ENCODE measurements at regions not wholly inside any gene's neighbourhood (a gene's known extent, or its start where the extent isn't known, plus 50 kb on each side); places are given as distances from the start of the nearest gene placed in this dataset.

- Histone ChIP-seq H2AFZ (ENCODE audit: low read length) (no peak overlapping the region), H3K14ac (ENCODE audit: insufficient read length) (no peak overlapping the region)
Measured at GRCh38 chr4:31674313-31674947, 954.3 kb downstream of the PCDH7 start.

More at GRCh38 chr4:31674313-31674947, 954.3 kb downstream of the PCDH7 start:
- H3K27ac ChIP-seq (ENCODE audit: low read depth, low read length), result no peak overlapping the region
- H2BK5ac ChIP-seq (ENCODE audit: low read depth, low read length), result no peak overlapping the region
- no peak overlapping the region for H4K5ac ChIP-seq (ENCODE audit: insufficient read length, low read depth, low read length)
- no peaks in the 10 kb centered on the region for H3K79me1 ChIP-seq (ENCODE audit: low read depth, low read length)
- no peaks in the 10 kb centered on the region for H3K79me2 ChIP-seq (ENCODE audit: control insufficient read depth in 1 of 2, insufficient read depth in 2 of 2, low read length in 2 of 2)
- H3K18ac ChIP-seq (ENCODE audit: extremely low read depth, low read length), result no peak overlapping the region
- H4K8ac ChIP-seq (ENCODE audit: extremely low read depth, insufficient read depth, low read length), result no peak overlapping the region
- POLR2A ChIA-PET (ENCODE audit: partially characterized antibody), result no interaction called here
- no peak overlapping the region for H3K23ac ChIP-seq (ENCODE audit: insufficient read length)
- no peak overlapping the region for H3K9ac ChIP-seq (replicated peaks in 1 of 4; ENCODE audit: extremely low read depth in 1 of 4, low read depth in 3 of 4, low read length in 3 of 4)
- H2BK15ac ChIP-seq (ENCODE audit: low read length), result no peak overlapping the region
- no peak overlapping the region for H3K4me3 ChIP-seq (ENCODE audit: extremely low read depth in 1 of 4, insufficient read depth in 2 of 4, low read depth in 3 of 4, low read length in 4 of 4)
- DNase-seq (ENCODE audit: low read depth in 1 of 2, low spot score in 2 of 2) (no peak), FAIRE-seq (no peak)
- H2AK5ac ChIP-seq (ENCODE audit: low read depth, low read length), result no peak overlapping the region
- no peak overlapping the region for H2BK12ac ChIP-seq (ENCODE audit: low read depth, low read length)
- H4K20me1 ChIP-seq (replicated peaks in 1 of 2; ENCODE audit: control insufficient read depth in 1 of 2, insufficient read depth in 2 of 2, low read length in 2 of 2), result no peaks in the 10 kb centered on the region
- H2BK120ac ChIP-seq (replicated peaks; ENCODE audit: low read depth, low read length), result no peak overlapping the region
- H3K56ac ChIP-seq (replicated peaks; ENCODE audit: insufficient read length, low read depth, low read length), result no peak overlapping the region
- H4K91ac ChIP-seq (replicated peaks; ENCODE audit: insufficient read length, low read length), result no peak overlapping the region
- no peaks in the 10 kb centered on the region for H3K9me3 ChIP-seq (ENCODE audit: insufficient read depth in 2 of 2, low read depth in 1 of 2, low read length in 1 of 2)
- H3K4ac ChIP-seq (replicated peaks; ENCODE audit: insufficient read length, low read depth, low read length), result no peak overlapping the region
- no peak overlapping the region for H3K4me2 ChIP-seq (ENCODE audit: insufficient read depth in 1 of 2, low read depth in 2 of 2, low read length in 2 of 2)
- TF ChIP-seq SUZ12 (IDR thresholded peaks at IDR 0.05; ENCODE audit: low read length), result no peak
- TF ChIP-seq, protein P1, sequence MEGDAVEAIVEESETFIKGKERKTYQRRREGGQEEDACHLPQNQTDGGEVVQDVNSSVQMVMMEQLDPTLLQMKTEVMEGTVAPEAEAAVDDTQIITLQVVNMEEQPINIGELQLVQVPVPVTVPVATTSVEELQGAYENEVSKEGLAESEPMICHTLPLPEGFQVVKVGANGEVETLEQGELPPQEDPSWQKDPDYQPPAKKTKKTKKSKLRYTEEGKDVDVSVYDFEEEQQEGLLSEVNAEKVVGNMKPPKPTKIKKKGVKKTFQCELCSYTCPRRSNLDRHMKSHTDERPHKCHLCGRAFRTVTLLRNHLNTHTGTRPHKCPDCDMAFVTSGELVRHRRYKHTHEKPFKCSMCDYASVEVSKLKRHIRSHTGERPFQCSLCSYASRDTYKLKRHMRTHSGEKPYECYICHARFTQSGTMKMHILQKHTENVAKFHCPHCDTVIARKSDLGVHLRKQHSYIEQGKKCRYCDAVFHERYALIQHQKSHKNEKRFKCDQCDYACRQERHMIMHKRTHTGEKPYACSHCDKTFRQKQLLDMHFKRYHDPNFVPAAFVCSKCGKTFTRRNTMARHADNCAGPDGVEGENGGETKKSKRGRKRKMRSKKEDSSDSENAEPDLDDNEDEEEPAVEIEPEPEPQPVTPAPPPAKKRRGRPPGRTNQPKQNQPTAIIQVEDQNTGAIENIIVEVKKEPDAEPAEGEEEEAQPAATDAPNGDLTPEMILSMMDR (IDR thresholded peaks at IDR 0.05; ENCODE audit: control extremely low read depth in 1 of 3, insufficient read depth in 1 of 3, low read depth in 1 of 3, low read length in 3 of 3), result peak in 2 of 3 experiments; percentile 33 to 51; a peak in 2 of 4 replicates
- TF ChIP-seq RAD21 (IDR thresholded peaks at IDR 0.05 in 1 of 2, conservative IDR thresholded peaks at IDR 0.05 in 1 of 2; ENCODE audit: low read depth in 2 of 2, low read length in 2 of 2), result peak; percentile 60 to 62
- TF ChIP-seq SP2 (IDR thresholded peaks at IDR 0.05; ENCODE audit: low read length), result no peak
- no peak for TF ChIP-seq JUN (IDR thresholded peaks at IDR 0.05; ENCODE audit: low read depth, low read length)
- WGBS, 2 experiments (ENCODE audit: extremely low coverage in 1 of 2, insufficient coverage in 1 of 2, insufficient read length in 1 of 2, insufficient replicate concordance in 2 of 2, low coverage in 1 of 2, low lambda C conversion rate in 2 of 2, missing lambda C conversion rate in 1 of 2), result 100% methylated on average over 1 of the region's 1 CpG; no CpG with 5 or more reads in 1 of the 2 experiments
- no peak overlapping the region for H2BK20ac ChIP-seq (ENCODE audit: low read length)
- H3K27me3 ChIP-seq (replicated peaks in 1 of 4; ENCODE audit: control insufficient read depth in 3 of 4, extremely low read depth in 1 of 4, insufficient read depth in 3 of 4, low read length in 3 of 4), result no peaks in the 10 kb centered on the region
- H3K4me1 ChIP-seq (replicated peaks in 1 of 4; ENCODE audit: control insufficient read depth in 3 of 4, insufficient read depth in 4 of 4, low read length in 3 of 4), result no peaks in the 10 kb centered on the region
- no peaks in the 10 kb centered on the region for H3K23me2 ChIP-seq (ENCODE audit: low read depth, low read length)
- H3K36me3 ChIP-seq (ENCODE audit: control insufficient read depth in 2 of 4, insufficient read depth in 4 of 4, low read length in 3 of 4), result no peaks in the 10 kb centered on the region
- CTCF ChIA-PET (ENCODE audit: partially characterized antibody), result interaction anchor here (0.6 to 1.9 kb wide), 11 partner anchors 9 to 1139 kb away, joined by 3 to 6 read pairs (median 3); no protein-coding TSS in a partner anchor
